ENCODE measurements at regions not wholly inside any gene's neighbourhood (a gene's known extent, or its start where the extent isn't known, plus 50 kb on each side); places are given as distances from the start of the nearest gene placed in this dataset.
A peak's percentile ranks its signal among the peaks of the same experiment; 100 is the strongest.

DNA sequence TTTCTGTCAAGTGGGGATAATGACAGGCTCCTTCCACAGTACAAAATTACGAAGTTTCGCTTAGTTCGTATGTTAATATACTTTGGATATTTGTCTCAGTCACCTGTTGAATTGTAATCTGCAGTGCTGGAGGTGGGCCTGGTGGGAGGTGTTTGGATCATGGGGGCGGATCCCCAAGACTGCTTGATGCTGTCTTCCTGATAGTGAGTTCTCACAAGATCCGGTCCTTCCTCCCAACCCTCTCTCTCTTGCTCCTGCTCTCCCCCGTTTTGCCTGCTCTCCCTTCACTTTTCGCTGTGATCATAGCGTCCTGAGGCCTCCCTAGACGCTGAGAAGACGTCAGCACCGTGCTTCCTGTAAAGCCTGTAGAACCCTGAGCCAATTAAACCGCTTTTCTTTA, 97.1 kb upstream of the EPB41L3 start:
- no peak for DNase-seq (ENCODE audit: low read depth, low spot score)

DNA sequence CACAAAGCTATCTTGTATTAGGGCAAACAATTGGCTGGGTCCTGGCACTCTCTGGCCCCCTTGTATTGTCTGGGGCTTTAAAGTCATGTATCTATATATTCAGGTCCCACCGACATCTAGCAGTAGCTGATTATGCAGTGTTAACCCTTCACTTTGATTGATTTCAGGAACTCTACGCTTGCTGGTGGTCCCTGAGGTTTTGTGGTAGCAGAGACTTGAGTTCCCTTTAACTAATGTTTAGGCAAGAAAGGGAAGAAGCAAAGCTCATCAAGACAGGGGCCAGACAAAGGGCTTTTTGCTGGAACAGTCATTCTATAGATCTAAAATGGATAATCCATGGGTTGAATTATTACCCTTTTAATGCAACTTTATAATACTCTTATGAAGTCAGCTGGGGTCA, 95.3 kb upstream of the EPB41L3 start:
- no peak for DNase-seq (ENCODE audit: low read depth, low spot score)

DNA sequence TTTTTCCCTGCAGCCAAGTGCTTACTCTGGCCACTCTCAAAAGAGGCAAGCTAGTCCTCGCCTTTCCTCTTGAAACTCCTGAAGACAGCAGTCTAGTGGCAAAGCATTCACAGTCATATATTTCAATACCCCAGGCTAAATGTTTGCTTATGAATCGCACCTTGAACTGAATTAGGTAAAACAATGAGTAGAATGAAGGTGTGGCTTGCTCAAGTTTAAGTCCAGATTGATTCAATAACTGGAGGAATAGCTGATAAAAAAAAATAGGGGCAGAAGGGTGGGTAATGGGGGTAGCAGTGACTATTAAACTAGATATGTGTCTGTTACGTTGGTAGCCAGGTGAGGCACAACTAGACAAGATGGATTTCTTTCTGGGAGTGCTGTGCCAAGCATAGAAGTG, 88.2 kb upstream of the EPB41L3 start:
- no peak for DNase-seq (ENCODE audit: low read depth, low spot score)

DNA sequence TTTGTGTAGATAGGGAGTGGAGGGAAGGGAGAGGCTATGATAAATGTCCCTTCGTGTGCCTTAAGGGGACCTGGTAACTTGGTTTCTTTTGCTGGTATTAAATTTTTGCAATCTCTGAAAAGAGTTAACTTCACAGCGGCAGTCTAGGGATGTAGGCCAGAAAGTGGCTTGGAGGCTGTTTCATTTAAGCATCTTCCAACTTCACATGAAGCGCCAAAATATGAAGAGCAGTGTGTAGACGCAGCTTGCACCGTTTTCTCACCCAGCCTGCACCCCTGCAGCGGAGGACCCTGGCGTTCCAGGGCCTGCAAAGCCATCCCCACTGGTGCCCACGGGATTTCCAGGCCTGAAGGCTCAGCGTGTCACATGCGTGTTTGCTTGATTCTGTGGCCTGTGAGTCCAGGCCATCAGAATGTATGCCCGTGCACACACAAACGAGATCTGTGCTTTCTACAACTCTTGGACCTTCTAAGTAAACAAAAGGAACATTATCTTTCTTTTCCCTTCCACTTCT, 87.2 kb upstream of the EPB41L3 start:
- DNase-seq (ENCODE audit: low read depth, low spot score), result no peak

DNA sequence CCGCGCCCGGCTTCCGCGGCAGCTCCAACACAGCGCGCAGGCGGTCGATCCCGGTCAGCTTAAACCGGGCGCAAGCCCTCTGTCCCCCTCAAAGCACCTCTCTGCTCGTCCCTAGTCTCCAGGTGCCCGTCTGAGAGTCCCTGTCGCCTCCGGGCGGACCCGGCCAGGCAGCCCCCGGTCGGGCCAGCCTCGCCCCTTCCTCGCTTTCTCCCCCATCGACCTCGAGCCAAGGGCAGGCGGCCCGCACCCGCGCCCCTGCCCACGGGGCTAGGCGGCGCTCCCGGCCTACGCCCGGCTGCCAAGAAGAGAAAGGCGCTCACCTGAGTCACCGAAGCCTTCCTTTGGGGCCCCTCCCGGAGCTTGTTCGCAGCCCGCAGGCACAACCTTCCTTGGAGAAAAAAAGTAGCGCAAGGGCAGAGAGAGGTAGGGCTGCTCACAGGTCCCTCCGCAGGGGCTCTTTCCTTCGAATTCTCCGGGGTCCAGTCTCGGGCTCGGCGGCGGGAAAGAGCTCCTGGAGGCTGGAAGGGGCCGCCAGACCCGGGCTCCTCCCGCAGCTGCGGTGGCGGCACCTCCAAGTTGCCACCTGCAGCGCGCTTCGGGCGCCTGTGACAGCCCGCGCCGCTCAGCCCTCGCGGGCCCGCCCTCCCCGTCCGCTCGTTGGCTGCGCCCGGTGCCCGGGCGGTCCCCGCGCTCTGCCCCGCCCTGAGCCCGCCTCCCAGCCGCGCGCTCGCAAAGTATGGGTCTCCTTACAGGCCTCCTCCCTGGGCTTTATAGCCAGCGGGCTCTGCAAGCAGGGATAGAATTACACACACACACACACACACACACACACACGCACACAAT, 86.5 kb upstream of the EPB41L3 start:
- DNase-seq (ENCODE audit: low read depth, low spot score), result peak; percentile 91

DNA sequence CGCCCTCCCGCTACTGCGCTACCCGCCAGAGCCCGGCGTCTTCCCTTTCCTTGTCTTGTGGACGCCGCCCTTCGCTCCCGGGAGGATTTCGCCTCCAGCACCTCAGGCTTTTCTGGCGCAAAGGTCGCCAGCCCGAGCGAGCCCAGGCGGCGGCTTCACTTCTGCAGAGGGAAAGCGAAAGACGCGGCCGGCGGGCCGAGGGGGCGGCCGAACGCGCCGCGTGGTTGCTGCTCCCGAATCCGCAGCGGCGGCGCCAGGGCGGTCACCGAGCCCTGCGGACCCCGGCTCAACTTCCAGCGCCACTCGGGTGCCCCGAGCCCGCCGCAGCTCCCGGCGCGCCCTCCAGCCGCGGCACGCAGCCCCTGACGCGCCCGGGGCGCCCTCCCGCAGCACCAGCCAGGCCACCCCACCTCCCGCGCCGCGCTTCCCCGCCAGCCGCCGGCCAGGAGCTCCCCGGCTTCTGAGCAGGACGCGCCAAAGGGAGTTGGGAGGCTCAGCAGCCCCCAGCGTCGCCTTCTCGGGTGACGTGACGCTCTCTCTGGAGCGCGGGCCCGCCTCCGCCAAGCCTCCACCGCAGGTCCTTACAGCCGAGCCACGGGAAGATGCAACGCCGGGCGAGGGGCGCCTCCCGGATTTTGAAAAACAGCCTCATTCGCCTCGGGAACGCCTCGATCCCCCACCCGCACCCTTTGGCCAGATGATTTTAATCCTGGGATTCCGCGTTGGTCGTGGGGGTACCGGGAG, 84.9 kb upstream of the EPB41L3 start:
- DNase-seq (ENCODE audit: low read depth, low spot score), result peak; percentile 80

DNA sequence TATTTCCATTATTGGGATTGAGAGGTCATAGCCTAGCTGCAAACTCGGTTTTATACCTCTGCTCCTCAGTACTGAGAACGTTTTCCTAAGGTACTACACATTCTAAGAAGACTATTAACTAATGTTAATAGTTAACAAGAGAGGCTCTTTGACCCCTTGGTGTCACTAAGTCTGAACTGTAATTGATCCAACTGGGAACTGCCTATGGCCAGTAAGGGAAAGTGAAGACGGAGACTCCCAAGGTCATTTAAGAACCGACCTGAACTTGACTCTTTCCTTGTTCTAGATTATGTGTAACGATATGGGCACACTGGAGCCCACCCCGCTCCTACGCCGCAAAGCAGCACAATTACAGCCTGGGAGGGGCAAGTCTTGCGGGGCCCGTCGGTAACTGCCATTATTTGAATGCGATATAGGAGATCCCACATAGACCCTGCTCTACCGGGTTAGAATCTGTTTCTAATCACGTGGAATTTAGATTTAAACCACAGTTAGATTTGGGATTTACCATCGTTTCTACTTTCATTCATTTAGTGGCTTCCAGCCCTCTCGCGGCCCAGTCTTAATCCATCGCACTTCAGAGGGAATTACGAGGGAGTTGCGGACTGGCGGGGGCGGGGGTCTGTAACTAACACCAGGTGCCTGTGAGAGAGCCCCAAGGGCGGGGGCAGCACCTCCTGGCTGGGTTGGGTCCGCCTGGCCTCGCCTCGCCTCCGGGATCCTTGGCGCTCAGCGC, 84.1 kb upstream of the EPB41L3 start:
- DNase-seq (ENCODE audit: low read depth, low spot score), result no peak

DNA sequence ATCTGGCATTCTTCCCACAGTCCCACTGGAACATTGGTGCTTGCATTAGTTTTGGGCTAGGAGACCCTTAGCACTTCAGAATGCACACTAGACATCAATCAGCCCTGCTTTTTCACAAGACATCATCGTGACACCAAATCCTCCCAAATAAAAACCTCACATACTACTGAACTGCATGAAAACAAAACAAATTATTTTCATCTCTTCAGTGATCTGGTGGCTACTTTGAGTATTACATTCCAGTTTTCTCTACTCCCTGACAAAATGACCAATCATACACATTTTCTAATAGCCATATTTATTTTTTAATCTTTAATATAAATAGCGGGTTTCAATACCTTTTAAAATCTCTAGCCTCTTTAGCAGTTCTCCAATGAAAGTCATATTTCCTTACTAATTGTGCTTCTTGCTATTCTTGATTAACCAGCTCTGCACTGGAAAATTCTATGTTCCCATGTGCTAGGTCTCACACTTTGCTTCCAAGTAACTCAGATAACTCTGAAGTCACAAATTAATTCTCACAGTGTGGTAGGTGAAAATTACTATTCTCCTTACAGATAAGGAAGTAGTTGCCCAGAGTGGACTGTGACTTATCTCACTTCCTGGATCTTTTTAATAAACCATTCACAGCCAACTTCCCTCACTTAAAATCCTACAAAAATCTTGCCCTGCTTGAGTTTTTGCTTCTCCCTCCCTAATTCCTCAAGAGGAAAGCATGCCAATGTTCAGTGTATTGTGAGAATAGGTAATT, 82.5 kb upstream of the EPB41L3 start:
- no peak for DNase-seq (ENCODE audit: low read depth, low spot score)

DNA sequence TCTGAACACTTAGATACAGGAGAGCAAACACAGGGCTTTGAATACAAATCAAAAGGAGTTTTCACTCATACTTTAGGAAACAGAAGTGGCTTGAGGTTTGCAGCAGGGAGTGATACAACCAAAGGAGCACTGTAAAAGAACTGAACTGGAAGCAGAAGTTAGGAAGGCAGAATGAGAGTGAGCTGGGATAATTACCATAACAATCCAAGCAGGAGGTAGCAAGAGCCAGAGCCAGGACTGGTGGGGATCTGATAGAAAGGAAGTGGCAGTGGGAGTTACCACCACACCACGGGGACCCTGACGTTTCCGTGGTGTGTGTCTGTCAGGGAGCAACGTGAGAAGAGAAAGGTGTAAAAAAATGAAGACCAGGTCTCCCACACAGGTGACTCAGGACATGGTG, 81.3 kb upstream of the EPB41L3 start:
- DNase-seq (ENCODE audit: low read depth, low spot score), result peak; percentile 31

DNA sequence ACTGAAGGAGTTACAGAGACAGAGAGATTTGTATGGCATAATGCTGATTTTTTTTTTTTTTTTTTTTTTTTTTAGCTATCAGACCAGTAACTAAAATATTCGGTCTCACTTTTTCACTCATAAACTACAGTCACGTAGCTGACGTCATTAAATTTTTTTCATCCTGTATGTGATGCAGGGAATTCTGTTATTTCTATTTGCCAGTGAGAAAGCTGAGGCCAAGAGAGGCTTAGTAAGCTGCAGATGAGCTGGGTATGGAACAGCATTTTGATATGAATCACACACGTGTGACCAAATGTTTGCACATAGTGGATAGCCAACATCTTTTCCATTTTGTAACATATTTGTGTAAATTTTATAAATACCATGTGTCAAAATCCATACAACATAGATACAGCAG, 79.1 kb upstream of the EPB41L3 start:
- no peak for DNase-seq (ENCODE audit: low read depth, low spot score)

DNA sequence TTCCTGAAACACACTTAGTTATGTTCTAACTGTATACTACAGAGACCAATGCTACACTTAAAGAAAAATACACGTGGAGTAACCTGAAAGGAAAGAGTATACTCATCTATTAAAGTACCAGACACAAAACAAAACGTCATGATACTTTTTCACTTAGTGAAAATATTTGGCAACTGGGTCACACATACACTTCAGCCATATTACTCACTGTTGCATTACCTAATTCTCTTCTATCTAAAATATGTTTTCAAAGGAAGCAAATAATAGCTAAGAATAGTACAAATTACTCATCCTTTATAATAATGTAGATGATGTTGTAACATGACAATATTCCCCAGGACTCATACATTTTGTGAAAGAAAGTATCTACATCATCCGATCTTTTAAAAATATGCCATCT, 76.5 kb upstream of the EPB41L3 start:
- no peak for DNase-seq (ENCODE audit: low read depth, low spot score)

DNA sequence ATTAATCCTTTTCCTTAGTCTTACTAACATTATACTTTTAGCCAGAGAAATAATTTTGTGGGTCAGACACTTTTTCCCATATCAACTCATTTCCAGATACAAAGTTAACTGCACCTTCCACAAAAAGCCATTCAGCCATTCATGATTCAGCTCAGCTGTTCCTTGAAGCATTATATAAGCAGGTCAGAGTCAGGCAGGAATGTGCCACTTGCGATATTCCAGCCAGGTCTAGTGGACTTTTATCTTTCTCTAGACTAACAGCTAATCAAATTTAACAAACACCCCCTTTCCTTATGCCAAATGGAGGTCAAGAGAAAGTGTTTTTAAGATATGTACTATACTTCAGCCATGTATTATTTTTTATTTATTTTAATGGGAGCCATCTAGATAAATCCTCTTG, 75.6 kb upstream of the EPB41L3 start:
- DNase-seq (ENCODE audit: low read depth, low spot score), result no peak

DNA sequence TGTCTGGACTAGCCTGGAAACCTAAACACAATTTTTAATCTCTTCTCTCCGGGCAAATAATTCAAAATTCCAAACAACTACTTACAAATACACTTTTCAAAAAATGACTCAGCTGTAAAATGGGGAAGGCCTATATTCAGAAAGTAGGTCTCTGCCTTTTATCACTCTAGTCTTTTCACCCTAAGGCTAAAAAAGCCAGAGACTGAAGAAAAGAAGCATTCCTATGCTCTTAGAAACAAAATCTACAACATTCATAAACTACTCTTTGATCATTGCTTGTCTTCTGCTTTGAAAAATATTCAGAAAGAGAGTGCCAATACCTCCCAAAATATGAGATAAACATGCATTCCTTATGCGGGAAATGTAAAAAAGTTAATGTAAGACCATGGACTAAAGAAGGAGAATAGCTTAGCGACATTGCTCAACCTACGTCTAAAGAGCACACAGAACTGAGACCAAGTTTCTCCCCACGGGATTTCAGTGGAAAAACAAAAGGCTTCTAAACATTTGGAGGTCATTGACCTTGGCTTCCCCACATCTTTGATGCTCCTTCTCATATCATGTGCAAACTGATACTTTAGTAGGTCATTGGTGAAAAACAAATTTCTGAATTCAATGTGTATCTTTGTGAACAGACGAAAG, 74.4 kb upstream of the EPB41L3 start:
- DNase-seq (ENCODE audit: low read depth, low spot score), result no peak

DNA sequence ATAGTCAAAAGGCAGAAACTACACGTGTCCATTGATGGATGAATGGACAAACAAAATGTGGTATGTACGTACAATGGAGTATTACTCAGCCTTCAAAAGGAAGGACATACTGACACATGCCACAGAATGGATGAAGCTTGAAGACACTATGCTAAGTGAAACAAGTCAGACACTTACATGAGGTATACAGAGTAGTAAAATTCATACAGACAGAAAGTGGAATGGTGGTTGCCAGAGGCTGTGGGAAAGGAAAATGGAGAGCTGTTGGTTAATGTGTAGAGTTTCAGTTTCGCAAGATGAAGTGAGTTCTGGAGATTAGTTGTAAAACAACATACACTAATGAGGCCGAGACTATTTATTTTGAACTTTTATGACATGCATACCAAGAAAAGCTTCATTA, 67.4 kb upstream of the EPB41L3 start:
- DNase-seq (ENCODE audit: low read depth, low spot score), result no peak

DNA sequence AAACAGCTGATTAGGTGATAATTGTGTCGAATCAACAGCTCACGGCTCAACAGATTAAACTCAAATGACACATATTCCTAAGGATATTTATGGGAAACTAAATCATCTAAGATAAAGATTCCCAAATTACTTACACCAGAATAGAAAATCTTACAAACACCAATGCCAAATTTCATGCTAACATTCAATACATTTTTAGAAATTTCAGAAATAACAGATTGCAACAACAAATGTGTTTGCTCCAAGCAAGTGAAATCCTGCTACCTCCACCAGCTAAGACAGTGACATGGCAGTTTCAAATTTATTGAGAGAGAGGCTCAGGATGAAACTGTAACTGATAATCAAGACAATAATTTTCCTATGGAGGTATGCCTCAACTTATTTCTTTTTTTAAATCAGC, 65.0 kb upstream of the EPB41L3 start:
- DNase-seq (ENCODE audit: low read depth, low spot score), result no peak

DNA sequence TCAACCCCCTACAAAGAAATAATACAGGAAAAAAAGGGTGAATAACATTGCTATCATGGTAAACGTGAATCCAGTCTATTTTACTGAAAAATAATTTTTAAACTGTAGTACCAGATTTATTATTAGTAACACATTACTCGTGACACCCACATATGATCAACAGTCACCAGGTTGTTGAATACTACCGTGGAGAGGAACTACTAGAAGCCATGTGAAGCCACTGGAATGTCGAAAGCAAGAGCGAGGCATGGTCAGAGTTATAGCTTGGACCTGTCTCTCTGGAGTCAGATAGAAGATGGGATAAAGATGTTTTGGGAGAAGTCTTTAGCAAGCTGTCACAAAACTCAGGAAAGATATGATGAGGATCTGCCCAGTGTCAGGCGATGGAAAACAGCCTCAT, 63.2 kb upstream of the EPB41L3 start:
- no peak for DNase-seq (ENCODE audit: low read depth, low spot score)

DNA sequence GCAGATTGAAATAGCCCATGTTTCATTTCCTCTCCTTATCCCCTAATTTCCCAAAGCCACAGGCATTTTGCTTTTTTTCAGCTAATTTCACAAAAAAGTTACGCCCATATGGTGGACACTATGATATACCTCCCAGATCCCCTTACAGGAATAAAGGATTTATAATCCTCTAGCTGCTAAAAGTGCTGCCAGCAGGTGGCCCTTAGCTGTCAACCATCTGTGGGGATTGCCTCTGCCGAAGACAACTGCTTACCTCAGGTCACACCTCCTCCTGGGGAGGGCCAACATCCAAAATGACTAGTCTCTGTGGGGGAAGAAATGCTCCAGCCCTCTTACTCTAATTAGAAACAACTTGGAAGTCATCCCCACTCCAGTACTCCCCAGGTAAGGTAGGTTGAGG, 61.0 kb upstream of the EPB41L3 start:
- DNase-seq (ENCODE audit: low read depth, low spot score), result no peak

DNA sequence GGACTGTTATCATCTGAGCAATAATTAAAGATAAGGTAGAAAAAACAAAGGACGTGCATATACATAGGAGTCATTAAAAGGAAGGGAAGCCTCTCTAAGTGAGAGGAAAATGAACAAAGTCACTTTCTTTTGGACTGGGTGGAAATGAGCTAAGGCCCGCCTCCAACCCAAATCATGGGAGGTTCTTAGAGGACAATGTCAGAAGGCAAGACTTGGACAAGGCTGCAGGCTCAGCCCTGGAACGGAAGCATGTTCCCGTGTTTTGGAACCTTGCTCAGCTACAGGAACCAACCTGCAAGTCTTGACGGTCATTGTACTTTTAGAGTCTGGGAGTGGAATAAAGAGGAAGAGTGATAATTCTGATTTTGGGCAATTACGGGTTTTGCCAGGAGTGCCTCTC, 59.4 kb upstream of the EPB41L3 start:
- no peak for DNase-seq (ENCODE audit: low read depth, low spot score)

DNA sequence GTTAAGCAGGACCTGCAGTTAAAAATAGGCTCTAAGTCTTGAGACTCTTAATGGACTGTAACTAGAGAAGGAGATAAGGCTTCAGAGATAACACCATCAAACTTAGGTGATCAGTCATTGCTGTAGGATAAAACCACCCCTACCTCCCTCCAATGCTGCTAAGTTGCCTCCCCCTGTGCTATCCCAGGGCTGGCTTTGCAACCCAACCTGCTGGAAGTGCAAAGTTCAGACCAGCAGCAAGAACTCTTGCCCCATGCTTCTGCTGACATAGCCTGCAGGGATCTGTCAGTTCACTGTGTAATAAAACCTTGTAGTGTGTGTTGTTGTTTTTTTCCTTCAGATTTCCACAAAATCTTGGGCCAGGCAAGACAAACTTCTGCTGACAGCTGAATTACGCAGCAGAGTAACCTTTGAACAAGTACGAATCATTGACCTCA, 57.4 kb upstream of the EPB41L3 start:
- DNase-seq (ENCODE audit: low read depth, low spot score), result peak; percentile 65

DNA sequence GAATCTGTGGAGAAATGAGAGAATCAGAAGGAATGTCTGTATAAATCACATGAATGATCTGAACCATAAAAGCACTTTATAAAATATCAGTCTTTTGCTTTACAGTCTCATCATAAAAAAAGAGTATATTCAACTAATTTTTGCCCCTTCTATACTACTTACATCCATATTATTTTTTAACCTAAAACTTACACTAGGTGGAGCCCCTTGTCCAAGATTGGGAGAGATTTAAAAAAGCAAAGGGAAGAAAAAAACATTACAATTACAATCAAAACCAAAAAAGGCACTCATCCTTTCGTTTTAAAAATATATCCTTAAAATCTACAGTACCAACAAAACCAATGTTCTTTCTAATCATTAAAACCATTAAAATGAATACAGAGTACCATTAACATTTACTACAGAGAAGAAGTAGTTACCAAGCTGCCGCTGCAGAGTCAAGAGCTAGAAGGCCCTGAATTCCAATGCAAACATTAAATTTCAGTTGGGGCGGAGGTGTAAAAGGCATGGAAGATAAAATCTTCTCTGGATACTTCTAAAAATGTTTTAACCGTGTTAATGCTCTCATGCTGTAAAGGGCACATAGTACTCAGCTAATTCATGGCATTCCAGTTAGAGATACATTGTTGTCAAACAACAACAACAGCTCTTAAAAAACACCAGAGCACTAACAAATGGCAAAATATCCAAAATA, 56.7 kb upstream of the EPB41L3 start:
- DNase-seq (ENCODE audit: low read depth, low spot score), result no peak
